Urinary bladder (tissue), 3 donors: ENCODE measurements at regions not wholly inside any gene's neighbourhood (a gene's known extent, or its start where the extent isn't known, plus 50 kb on each side); places are given as distances from the start of the nearest gene placed in this dataset.
"Not testable (repeated sequence)": the region's sequence is repeated elsewhere in the genome, so short reads cannot be mapped to it uniquely, and the experiment has no call there.

Source experiments
- DNase-seq: peaks from one replicate; pipeline ENCODE4 v3.0.0-alpha.2; 2015; ENCODE audit errors: extremely low spot score
- H3K27ac ChIP-seq: one replicate; pipeline ENCODE4 v1.5.1; 2013; ENCODE audit warnings: low read depth, mild to moderate bottlenecking, moderate library complexity
- H3K36me3 ChIP-seq: one replicate; pipeline ENCODE4 v1.6.1; 2013; ENCODE audit warnings: mild to moderate bottlenecking, moderate library complexity; ENCODE audit not compliant: insufficient read depth
- H3K4me1 ChIP-seq: one replicate; pipeline ENCODE4 v1.6.1; 2013; ENCODE audit warnings: mild to moderate bottlenecking, moderate library complexity; ENCODE audit not compliant: insufficient read depth
- H3K4me3 ChIP-seq: one replicate; pipeline ENCODE4 v1.5.1; 2013; ENCODE audit warnings: low read depth, low read length
- WGBS: extraction: QIAGEN DNeasy Blood & Tissue Kit; methylation state at CpG from one replicate; pipeline ENCODE4 v1.1.7; 2013; 5-methylcytosine and 5-hydroxymethylcytosine counted together
- donor health status: healthy with polysubstance abuse.
- donor health status: healthy.

- Histone ChIP-seq H3K4me1 (no peaks in the 10 kb centered on the region), H3K4me3 (no peak overlapping the region), H3K36me3 (no peaks in the 10 kb centered on the region), H3K27ac (no peak overlapping the region)
- 58% methylated on average over 8 of the region's 8 CpGs for WGBS
- DNase-seq: no peak
Observed at GRCh38 chr6:11938285-11938890, 73.7 kb upstream of the HIVEP1 start.

- H3K4me3 ChIP-seq: no peak overlapping the region
- no peaks in the 10 kb centered on the region for H3K4me1 ChIP-seq
- 85% methylated on average over 6 of the region's 6 CpGs for WGBS
- no peaks in the 10 kb centered on the region for H3K36me3 ChIP-seq
- DNase-seq: no peak
- H3K27ac ChIP-seq: no peak overlapping the region
Observed at GRCh38 chr6:11934638-11935037, 77.5 kb upstream of the HIVEP1 start.

DNA sequence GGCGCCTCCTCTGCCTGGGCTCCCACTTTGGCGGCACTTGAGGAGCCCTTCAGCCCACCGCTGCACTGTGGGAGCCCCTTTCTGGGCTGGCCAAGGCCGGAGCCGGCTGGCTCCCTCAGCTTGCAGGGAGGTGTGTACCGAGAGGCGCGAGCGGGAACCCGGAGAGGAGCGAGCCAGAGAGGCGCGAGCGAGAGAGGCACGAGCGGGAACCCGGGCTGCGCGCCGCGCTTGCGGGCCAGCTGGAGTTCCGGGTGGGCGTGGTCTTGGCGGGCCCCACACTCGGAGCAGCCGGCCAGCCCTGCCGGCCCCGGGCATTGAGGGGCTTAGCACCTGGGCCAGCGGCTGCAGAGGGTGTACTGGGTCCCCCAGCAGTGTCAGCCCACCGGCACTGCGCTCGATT lies 79.2 kb upstream of the HIVEP1 start:
- H3K27ac ChIP-seq, DNase-seq, H3K36me3 ChIP-seq, H3K4me3 ChIP-seq, H3K4me1 ChIP-seq: not testable (repeated sequence)
- 92% methylated on average over 33 of the region's 33 CpGs for WGBS

- DNase-seq: no peak
- Histone ChIP-seq H3K27ac (no peak overlapping the region), H3K36me3 (no peaks in the 10 kb centered on the region), H3K4me3 (no peak overlapping the region), H3K4me1 (no peaks in the 10 kb centered on the region)
- WGBS: 96% methylated on average over 10 of the region's 10 CpGs
Observed at GRCh38 chr6:11931296-11932035, 80.6 kb upstream of the HIVEP1 start.

DNA sequence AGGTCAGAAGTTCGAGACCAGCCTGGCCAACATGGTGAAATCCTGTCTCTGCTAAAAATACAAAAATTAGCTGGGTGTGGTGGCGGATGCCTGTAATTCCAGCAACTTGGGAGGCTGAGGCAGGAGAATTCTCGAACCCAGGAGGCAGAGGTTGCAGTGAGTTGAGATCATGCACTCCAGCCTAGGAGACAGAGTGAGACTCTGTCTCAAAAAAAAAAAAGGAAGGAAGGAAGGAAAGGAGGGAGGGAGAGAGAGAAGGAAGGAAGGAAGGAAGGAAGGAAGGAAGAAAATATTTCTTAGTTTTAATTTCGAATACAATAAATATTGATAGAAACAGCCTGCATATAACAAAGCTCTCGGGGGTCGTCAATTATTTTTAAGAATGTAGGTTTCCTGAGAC lies 81.3 kb upstream of the HIVEP1 start:
- H3K4me1 ChIP-seq, H3K27ac ChIP-seq, DNase-seq, H3K4me3 ChIP-seq, H3K36me3 ChIP-seq: not testable (repeated sequence)
- WGBS: 93% methylated on average over 6 of the region's 6 CpGs

GRCh38 chr6:11930240-11930639 lies 81.9 kb upstream of the HIVEP1 start:
- Histone ChIP-seq H3K4me3 (no peak overlapping the region), H3K36me3 (no peaks in the 10 kb centered on the region), H3K4me1 (no peaks in the 10 kb centered on the region), H3K27ac (no peak overlapping the region)
- no peak for DNase-seq
- WGBS: 67% methylated on average over 2 of the region's 2 CpGs

DNA sequence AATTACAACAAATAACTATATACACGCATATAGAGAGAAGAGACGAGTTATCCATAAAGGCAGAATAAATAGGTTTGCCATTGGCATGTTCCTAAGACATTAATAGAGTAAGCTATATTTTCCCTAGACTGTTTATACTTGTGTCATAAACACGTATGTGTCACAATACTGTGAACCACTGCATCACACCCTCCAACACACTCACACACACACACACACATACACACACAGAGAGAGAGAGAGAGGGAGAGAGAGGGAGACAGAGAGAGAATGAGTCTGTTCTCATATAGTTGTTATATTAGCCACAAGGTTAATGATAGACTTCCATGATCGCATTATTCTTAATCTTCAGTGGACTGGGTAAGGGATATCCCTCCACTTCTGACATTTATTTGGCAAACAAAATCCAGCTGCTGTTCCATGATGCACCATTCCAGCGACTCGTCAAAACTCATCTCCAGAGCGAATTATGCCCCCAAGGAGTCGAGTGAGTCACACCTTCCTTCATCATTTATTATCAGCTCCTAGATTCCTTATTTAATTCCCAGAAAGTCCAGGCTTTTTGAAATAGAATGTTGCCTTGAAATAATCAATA lies 82.8 kb upstream of the HIVEP1 start:
- 69% methylated on average over 8 of the region's 8 CpGs for WGBS
- no peak for DNase-seq
- Histone ChIP-seq H3K36me3 (no peaks in the 10 kb centered on the region), H3K4me3 (no peak overlapping the region), H3K4me1 (no peaks in the 10 kb centered on the region), H3K27ac (no peak overlapping the region)

- 89% methylated on average over 2 of the region's 2 CpGs for WGBS
- Histone ChIP-seq H3K27ac (no peak overlapping the region), H3K4me1 (no peaks in the 10 kb centered on the region), H3K36me3 (no peaks in the 10 kb centered on the region), H3K4me3 (no peak overlapping the region)
- DNase-seq: no peak
Observed at GRCh38 chr6:11926594-11927407, 85.3 kb upstream of the HIVEP1 start.

DNA sequence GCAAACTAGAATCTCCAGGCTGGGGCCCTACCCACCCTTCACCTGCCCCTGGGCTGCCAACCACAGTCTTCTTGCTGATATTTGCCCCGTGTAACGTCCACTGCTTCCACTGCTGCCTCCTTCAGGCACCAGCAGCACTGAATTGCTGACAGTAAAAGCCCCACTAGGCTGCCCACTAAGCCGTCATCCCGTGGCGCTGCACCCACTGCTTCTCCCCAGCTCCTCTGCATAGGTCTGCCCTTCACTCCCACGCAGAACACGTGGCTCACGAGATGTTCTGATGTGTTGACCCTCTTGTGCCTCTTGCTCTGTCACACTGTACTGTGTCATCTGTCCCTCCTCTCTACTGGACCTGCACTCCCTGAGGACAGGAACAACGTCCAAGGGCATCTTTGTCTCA lies 86.3 kb upstream of the HIVEP1 start:
- H3K27ac ChIP-seq: no peak overlapping the region
- no peaks in the 10 kb centered on the region for H3K4me1 ChIP-seq
- 88% methylated on average over 9 of the region's 9 CpGs for WGBS

DNA sequence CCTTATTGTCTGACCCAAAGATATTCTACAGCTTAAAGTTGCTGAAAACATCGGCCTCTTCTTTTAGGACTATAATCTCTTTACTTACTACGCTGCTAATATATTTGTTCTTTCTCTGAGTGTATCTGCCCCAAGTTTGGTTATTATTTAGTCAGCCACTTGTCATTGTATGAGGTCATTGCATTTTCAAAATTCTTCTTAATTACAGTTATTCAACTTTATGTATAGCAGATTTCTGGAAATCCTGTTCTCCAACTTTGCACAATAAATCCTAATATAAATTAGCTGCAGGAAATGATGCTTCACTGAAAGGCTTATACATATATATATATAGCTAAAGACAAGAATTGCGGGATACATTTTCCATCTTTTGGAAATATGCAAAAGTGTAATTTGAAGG lies 88.5 kb upstream of the HIVEP1 start:
- H3K36me3 ChIP-seq: no peaks in the 10 kb centered on the region
- no peak overlapping the region for H3K27ac ChIP-seq
- H3K4me1 ChIP-seq: no peaks in the 10 kb centered on the region
- no peak overlapping the region for H3K4me3 ChIP-seq
- DNase-seq: no peak
- 96% methylated on average over 3 of the region's 3 CpGs for WGBS

More for the DNA sequence above, 86.3 kb upstream of the HIVEP1 start:
- no peaks in the 10 kb centered on the region for H3K36me3 ChIP-seq
- no peak overlapping the region for H3K4me3 ChIP-seq
- DNase-seq: no peak

DNA sequence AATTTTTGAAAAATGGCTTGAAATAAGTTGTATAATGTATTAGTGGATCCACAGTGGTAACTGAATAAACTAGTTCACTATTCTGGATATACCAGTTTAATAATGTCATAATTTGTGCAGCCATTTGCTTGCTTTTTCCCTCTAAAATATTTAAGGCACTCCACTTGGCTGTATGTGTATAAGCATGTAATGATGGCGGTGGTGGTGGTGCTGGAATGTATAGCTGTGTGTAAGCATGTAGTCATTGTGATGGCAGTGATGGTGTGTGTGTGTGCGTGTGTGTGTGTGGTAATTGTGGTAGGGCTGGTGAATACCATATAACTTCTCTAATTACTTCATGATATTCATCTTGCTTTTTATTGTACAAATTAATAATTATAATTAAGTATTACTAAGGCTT lies 89.2 kb upstream of the HIVEP1 start:
- Histone ChIP-seq H3K4me1 (no peaks in the 10 kb centered on the region), H3K4me3 (no peak overlapping the region), H3K27ac (no peak overlapping the region), H3K36me3 (no peaks in the 10 kb centered on the region)
- no peak for DNase-seq
- WGBS: 100% methylated on average over 2 of the region's 2 CpGs

GRCh38 chr6:11921751-11922150 lies 90.4 kb upstream of the HIVEP1 start:
- Histone ChIP-seq H3K4me1 (no peaks in the 10 kb centered on the region), H3K27ac (no peak overlapping the region), H3K36me3 (no peaks in the 10 kb centered on the region), H3K4me3 (no peak overlapping the region)
- no peak for DNase-seq
- WGBS: 38% methylated on average over 2 of the region's 2 CpGs

DNA sequence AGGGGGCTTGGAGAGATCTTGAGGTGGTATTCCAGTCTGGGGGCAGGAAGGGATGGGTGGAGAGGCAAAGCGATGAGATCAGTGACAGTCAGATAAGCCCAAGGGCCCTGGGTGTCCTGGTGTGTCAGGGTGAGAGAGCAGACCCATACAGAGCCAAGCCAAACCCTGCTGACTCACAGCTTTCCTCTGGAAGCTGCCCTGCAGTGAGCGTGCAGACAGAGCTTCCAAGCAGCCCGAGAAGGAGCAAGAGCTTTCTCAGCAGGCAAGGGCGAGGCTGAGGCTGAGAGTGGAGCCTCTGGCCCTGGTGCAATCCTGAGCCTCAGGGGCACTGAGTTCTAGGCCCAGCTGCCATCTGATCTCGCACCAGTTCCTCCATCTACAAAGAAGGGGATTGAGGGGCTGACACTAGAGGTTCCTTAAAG lies 91.1 kb upstream of the HIVEP1 start:
- 25% methylated on average over 5 of the region's 5 CpGs for WGBS
- no peak for DNase-seq
- H3K4me1 ChIP-seq: no peaks in the 10 kb centered on the region
- H3K27ac ChIP-seq: no peak overlapping the region
- H3K36me3 ChIP-seq: no peaks in the 10 kb centered on the region
- H3K4me3 ChIP-seq: no peak overlapping the region
